Activated CD8-positive, alpha-beta memory T cell treated with anti-CD3 and anti-CD28 coated beads for 24 hours (primary cell): ENCODE measurements at regions not wholly inside any gene's neighbourhood (a gene's known extent, or its start where the extent isn't known, plus 50 kb on each side); places are given as distances from the start of the nearest gene placed in this dataset.

Source experiments
- DNase-seq: peaks from one replicate; pipeline ENCODE4 v3.0.0-alpha.2; 2020

- DNase-seq = no peak
These were observed 248.6 kb upstream of the GSE1 start for GRCh38 chr16:85364323-85365040.

- no peak for DNase-seq
These were observed 248.0 kb upstream of the GSE1 start for GRCh38 chr16:85365120-85365519.

GRCh38 chr16:85366031-85366763 lies 246.9 kb upstream of the GSE1 start:
- no peak for DNase-seq

GRCh38 chr16:85367485-85367884 lies 245.6 kb upstream of the GSE1 start:
- DNase-seq = no peak

- no peak for DNase-seq
These were observed 244.1 kb upstream of the GSE1 start for GRCh38 chr16:85369060-85369459.

DNA sequence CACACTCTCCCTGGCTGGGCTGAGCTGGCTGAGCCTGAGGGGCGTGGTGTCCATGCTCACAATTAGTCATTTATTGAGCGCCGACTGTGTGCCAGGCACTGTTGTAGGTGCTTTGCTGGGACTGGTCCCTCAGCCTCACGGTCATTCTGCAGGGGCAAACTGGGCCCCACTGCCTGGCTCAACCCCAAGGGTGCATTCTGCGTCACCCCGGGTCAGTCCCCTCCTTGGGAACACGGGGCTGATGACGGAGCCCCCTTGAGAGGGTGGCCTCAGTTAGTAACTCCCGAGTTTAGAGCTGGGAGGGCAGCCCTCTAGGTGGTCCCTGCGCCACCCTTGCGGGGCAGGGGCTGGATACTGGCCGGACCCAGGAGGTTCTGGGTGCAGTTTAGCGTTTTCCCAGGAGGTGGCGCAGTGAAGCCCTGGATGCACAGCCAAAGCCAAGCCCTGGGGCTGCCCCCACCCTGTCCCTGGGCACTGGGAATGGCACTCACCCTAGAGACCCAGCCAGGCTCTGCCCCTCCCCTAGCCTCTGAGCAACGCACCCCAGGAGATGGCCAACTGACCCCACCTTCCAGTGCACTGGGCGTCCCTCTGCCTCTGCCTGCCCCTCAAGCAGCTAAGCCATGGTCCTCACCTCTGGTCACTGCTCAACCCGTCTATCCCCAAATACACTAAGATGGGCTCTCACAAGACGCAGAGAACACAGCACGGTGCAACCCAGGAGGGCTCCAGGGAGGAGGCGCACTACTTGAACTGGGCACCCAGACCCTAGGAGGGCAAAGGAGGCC lies 243.2 kb upstream of the GSE1 start:
- peak; percentile 83 for DNase-seq

- no peak for DNase-seq
These were observed 242.6 kb upstream of the GSE1 start for GRCh38 chr16:85370543-85370880.

DNA sequence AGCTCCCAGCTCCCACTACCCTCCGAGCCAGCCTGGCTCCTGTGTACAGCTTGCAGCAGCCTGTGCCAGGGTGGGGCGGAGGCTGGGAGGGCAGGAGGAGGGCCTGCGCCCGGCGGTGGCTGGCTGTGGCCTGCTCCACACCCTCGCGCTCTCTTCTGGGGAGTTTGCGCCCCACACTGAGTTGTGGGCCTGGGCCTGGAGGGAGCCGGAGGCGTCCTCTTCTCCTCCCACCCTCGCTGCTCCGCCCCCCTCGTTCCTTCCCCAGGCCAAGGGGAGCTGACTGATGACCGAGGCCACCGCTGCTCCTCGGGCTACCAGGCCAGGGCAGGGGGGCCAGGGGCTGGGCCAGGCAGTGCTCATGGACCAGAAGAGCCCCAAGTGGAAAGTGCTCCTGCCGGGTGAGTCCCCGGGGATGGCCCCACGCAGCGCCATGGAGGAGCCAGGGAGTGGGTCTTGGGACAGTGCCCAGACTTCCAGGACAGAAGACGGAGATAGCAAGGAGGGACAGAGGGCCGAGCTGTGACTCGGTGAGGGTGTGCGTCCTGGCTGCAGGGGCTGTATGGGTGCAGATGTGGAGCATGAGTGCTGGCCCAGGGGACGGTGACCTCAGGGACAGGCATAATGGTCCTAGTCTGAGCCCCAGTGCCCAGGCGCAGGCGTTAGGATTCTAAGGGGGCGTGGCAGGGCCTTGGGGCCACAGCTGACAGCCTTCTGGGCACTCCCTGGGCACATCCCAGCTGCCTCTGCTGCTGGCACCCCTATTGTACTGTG lies 242.1 kb upstream of the GSE1 start:
- no peak for DNase-seq

DNA sequence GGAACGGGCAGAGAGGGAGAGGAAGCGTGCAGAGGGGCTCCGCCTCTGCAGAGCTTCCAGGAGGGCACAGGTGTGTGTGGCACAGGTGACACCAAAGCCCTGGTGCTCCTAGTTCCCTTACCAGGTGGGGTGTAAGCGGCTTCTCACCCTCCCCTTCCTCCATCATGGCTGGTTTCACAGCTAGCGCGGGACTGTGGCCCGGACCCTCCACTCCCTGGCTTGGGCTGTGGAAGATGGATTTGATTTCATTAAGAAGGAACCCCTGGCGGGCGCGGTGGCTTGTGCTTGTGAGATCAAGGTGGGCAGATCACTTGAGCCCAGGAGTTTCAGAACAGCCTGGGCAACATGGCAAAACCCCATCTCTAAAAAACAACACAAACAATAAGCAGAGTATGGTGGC lies 241.2 kb upstream of the GSE1 start:
- DNase-seq = no peak

DNA sequence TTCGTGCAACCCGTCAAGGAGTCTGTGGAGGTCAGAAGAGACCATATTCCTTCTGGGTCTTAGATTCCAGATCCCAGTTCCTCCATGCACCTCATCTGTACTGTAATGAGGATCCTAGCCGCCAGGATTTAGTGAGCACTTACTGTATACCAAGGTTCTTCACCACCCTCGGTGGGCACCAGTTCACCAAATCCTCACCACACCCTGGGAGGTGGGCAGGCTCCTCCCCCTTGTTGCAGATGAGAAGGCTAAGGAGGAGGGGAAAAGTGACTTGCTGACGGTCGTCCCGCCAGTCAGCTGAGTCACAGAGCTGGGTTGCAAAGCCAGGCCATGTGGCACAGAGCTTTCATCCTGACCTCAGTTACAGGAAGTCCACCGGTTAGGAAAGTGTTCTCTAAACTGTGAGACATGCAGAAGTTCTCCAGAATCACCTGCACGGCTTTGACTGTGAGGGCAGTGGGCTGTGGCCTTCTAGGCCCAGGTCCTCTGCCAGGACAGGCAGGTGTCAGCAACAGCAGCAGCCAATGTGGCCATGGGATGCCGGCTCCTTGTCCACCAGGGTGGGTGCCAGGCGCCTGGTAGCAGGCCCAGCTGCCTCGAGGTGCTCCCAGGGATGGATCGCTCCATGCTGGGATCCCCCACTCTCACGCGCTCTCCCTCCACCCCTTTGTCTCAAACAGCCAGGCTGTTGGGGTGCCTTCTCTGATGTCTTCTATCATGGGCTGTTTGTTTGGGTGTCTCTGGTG lies 240.3 kb upstream of the GSE1 start:
- no peak for DNase-seq

- no peak for DNase-seq
These were observed 239.2 kb upstream of the GSE1 start for GRCh38 chr16:85373741-85374570.

DNA sequence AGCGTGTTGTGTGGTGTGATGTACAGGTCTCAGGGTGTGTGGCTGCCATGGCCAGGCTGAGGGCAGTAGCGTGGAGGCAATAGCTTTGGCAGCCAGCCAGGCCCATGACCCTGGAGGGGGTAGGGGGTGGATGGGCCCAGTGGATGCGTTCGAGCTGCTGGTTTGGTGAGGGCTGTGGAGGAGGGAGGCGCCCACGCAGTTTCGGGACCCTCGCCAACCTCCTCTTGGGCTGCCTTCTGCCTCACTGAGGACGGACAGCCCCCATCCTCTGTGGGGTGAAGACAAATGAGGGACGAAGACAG lies 238.6 kb upstream of the GSE1 start:
- DNase-seq = no peak

DNA sequence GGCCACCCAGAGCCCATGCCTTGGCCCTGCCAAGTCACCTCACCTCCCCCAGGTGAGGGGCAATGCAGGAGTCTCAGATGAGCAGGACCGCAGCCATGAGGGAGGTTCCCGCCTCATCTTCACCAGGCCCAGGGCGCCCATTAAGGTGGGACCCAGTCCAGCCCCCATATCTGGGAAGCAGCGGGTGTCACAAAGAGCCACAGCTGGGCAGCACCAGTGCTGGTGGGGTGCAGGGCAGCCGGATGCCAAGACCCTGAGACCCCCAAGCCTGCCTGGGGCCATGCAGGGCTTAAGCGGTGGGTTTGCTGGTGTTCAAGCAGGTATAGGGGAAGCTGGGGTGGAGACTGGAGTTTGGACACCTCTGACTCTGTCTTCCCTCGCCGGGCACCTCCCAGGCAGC lies 237.8 kb upstream of the GSE1 start:
- DNase-seq = no peak

- no peak for DNase-seq
These were observed 236.6 kb upstream of the GSE1 start for GRCh38 chr16:85376292-85377095.

- no peak for DNase-seq
These were observed 235.6 kb upstream of the GSE1 start for GRCh38 chr16:85377388-85378144.

- no peak for DNase-seq
These were observed 234.7 kb upstream of the GSE1 start for GRCh38 chr16:85378145-85379040.

DNA sequence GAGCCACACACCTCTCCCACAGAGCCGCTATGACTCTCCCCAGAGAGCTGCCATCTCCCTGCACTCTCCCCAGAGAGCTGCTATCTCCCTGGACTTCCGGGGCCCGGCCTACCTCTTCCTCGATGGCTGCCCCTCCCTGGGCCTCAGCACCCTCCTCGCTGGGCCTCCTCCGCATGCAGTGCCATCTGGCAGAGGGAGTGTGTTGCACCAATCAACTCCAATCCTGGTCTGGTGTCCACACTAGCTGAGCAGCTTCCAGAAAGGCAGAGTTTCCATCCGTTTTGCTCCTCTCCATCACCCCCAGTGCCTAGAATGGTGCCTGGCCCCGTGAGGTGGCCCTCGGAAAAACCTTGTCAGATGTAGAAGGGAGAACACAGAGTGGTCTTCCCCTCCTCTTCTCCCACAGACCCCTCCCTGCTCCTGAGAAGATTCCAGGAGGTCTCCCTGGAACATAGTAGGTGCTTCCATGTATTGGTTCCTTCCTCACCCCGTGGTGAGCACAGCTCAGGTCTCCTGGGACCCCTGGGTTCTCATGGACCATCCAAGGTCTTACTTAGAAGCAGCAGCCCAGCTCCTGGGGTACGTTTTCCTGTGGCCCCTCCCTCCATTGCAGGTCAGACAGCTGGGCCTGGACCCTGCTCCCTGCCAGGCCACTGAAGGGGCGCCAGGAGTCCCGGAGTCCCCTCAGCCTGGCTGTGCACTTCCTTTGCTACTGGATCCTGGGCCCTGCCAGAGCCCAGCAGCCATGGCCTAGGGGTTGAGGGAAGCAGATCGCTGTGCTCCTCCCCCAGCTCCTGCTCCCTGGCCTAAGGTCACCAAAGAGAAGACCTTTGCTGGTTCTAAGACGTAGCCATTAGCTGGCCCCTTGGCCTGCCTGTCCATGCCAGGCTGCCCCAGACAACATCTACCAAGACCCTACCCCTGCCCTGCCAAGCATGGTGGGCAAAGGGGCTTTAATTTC lies 233.8 kb upstream of the GSE1 start:
- DNase-seq = no peak

DNA sequence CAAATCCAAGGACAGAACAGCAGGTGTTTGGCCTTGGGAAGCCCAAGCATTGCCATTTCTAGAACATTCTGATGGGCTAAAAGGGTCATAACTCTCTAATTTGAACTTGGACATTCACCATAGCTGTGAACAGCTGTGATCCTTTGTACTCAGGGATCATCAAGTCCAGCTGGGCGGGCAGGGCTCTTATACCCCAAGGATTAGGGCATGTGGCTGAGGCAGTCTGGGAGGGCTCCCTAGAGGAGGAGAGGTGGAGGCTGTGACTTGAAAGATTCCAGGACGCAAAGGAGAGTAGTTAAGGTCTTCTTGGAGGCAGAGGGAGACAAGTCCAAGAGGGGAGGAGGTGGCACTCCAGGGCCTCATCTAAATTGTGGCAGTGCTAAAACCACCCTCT lies 233.1 kb upstream of the GSE1 start:
- no peak for DNase-seq
